IMR-90 (cell line): ENCODE measurements at regions not wholly inside any gene's neighbourhood (a gene's known extent, or its start where the extent isn't known, plus 50 kb on each side); places are given as distances from the start of the nearest gene placed in this dataset.

Experiments
- ATAC-seq: fragments of 200-7000 bp; cut with Tn5 transposase; 2 replicates; pipeline ENCODE4 v1.9.1; 2020; ENCODE audit warnings: low read depth, mild to moderate bottlenecking, moderate library complexity
- BruUV-seq: library from RNA; stranded (reverse); fragments of 400-500 nt; replicated peaks from 2 replicates; lab custom pipeline; 2021; lab: Mats Ljungman, UMichigan
- CTCF ChIA-PET: fragments of 300-600 bp; formaldehyde crosslinking; extraction: SDS; loops from one replicate; lab custom pipeline; 2021; ENCODE audit warnings: antibody characterized with exemption; lab: Yijun Ruan, JAX
- POLR2A ChIA-PET: fragments of 300-600 bp; sonication (Branson Sonifier 250); formaldehyde crosslinking; loops from one replicate; lab custom pipeline; 2022; ENCODE audit warnings: antibody characterized with exemption; ENCODE audit not compliant: unreplicated experiment; lab: Charles Lee
- DNase-seq: peaks from one replicate; pipeline ENCODE4 v3.0.0; 2013
- H2AFZ ChIP-seq: replicated peaks from 2 replicates; pipeline ENCODE3; 2013; ENCODE audit warnings: low read length, mild to moderate bottlenecking; ENCODE audit not compliant: poor library complexity
- H2AK5ac ChIP-seq: 2 replicates; pipeline ENCODE4 v1.6.1; 2013; ENCODE audit warnings: low read depth, low read length, inconsistent platforms
- H2AK9ac ChIP-seq: replicated peaks from 2 replicates; pipeline ENCODE3; 2013; ENCODE audit warnings: mild to moderate bottlenecking, low read depth, low read length, moderate library complexity; ENCODE audit not compliant: poor library complexity
- H2BK120ac ChIP-seq: 2 replicates; pipeline ENCODE4 v1.6.1; 2013; ENCODE audit warnings: low read depth, low read length, inconsistent platforms
- H2BK15ac ChIP-seq: 3 replicates; pipeline ENCODE4 v1.6.1; 2013; ENCODE audit warnings: low read depth, low read length, inconsistent platforms
- H2BK20ac ChIP-seq: 2 replicates; pipeline ENCODE4 v1.6.1; 2013; ENCODE audit warnings: low read depth, mild to moderate bottlenecking, inconsistent platforms, low read length, moderate library complexity
- H2BK5ac ChIP-seq: 2 replicates; pipeline ENCODE4 v1.6.1; 2013; ENCODE audit warnings: mild to moderate bottlenecking, low read depth, low read length, inconsistent platforms; ENCODE audit not compliant: poor library complexity, severe bottlenecking
- H3K14ac ChIP-seq: replicated peaks from 2 replicates; pipeline ENCODE4 v1.6.1; 2013; ENCODE audit warnings: low read depth, low read length, inconsistent platforms
- H3K18ac ChIP-seq: 2 replicates; pipeline ENCODE4 v1.6.1; 2013; ENCODE audit warnings: low read depth, low read length, control low read depth
- H3K23ac ChIP-seq: 2 replicates; pipeline ENCODE4 v1.6.1; 2013; ENCODE audit warnings: low read depth, low read length, inconsistent platforms
- H3K27ac ChIP-seq: 2 replicates; pipeline ENCODE4 v1.5.1; 2013; ENCODE audit warnings: mild to moderate bottlenecking, control low read depth, low read length; ENCODE audit not compliant: insufficient read depth
- H3K27me3 ChIP-seq: 2 replicates; pipeline ENCODE4 v1.6.1; 2013; ENCODE audit warnings: low read length; ENCODE audit not compliant: control insufficient read depth, insufficient read depth
- H3K36me3 ChIP-seq: 2 replicates; pipeline ENCODE4 v1.6.1; 2013; ENCODE audit warnings: low read length, mixed read lengths; ENCODE audit not compliant: control insufficient read depth, insufficient read depth
- H3K4ac ChIP-seq: 2 replicates; pipeline ENCODE4 v1.6.1; 2013; ENCODE audit warnings: low read depth, low read length, inconsistent platforms
- H3K4me1 ChIP-seq: 2 replicates; pipeline ENCODE4 v1.6.1; 2013; ENCODE audit warnings: low read length, mixed read lengths; ENCODE audit not compliant: control insufficient read depth, insufficient read depth
- H3K4me2 ChIP-seq: 2 replicates; pipeline ENCODE4 v1.6.1; 2013; ENCODE audit warnings: low read depth, mild to moderate bottlenecking, control low read depth, low read length, moderate library complexity
- H3K4me3 ChIP-seq: 2 replicates; pipeline ENCODE4 v1.5.1; 2013; ENCODE audit warnings: low read depth, mild to moderate bottlenecking, control low read depth, low read length, moderate library complexity; ENCODE audit not compliant: insufficient read depth
- H3K56ac ChIP-seq: 2 replicates; pipeline ENCODE4 v1.6.1; 2013; ENCODE audit warnings: low read length, inconsistent platforms; ENCODE audit not compliant: insufficient read depth; ENCODE audit errors: extremely low read depth
- H3K79me1 ChIP-seq, 2 experiments: 2 replicates each; pipeline ENCODE4 v1.6.1; 2013; ENCODE audit warnings: low read length in 2 of 2, inconsistent platforms in 1 of 2, low read depth in 1 of 2
- H3K9ac ChIP-seq: 2 replicates; pipeline ENCODE4 v1.6.1; 2013; ENCODE audit warnings: low read depth, low read length, control low read depth
- H3K9me1 ChIP-seq: 2 replicates; pipeline ENCODE4 v1.6.1; 2013; ENCODE audit warnings: low read length, inconsistent platforms; ENCODE audit not compliant: insufficient read depth
- H3K9me3 ChIP-seq: 2 replicates; pipeline ENCODE4 v1.6.1; 2013; ENCODE audit warnings: low read length; ENCODE audit not compliant: control insufficient read depth, insufficient read depth
- H4K20me1 ChIP-seq: 2 replicates; pipeline ENCODE4 v1.6.1; 2013; ENCODE audit warnings: low read length, inconsistent platforms; ENCODE audit not compliant: insufficient read depth
- H4K5ac ChIP-seq: 2 replicates; pipeline ENCODE4 v1.6.1; 2013; ENCODE audit warnings: mild to moderate bottlenecking, low read depth, low read length, control low read depth
- H4K8ac ChIP-seq, 2 experiments: 2 replicates each; pipeline ENCODE4 v1.6.1; 2013; ENCODE audit warnings: low read depth in 2 of 2, low read length in 2 of 2, control low read depth in 1 of 2, inconsistent platforms in 1 of 2
- H4K91ac ChIP-seq: 2 replicates; pipeline ENCODE4 v1.6.1; 2013; ENCODE audit warnings: low read depth, low read length, inconsistent platforms; ENCODE audit not compliant: insufficient read depth
- BHLHE40 ChIP-seq: fragments of 150-350 bp; IDR thresholded peaks from 2 replicates; pipeline ENCODE4 v1.6.1; 2016; ENCODE audit warnings: mild to moderate bottlenecking, low read depth, low read length
- CEBPB ChIP-seq: IDR thresholded peaks from 2 replicates; pipeline ENCODE4 v1.6.1; 2012; ENCODE audit warnings: low read depth, low read length, improper control_type of control experiment
- CHD1 ChIP-seq: IDR thresholded peaks from 2 replicates; pipeline ENCODE4 v1.6.1; 2012; ENCODE audit warnings: low read depth, low read length, improper control_type of control experiment
- CTCF ChIP-seq: conservative IDR thresholded peaks from 2 replicates; pipeline ENCODE4 v1.5.1; 2012; ENCODE audit warnings: mild to moderate bottlenecking, low read depth, low read length, improper control_type of control experiment
- ELK1 ChIP-seq: fragments of 150-350 bp; IDR thresholded peaks from 2 replicates; pipeline ENCODE4 v1.6.1; 2016; ENCODE audit warnings: low read depth, mild to moderate bottlenecking, low read length, moderate library complexity, borderline replicate concordance
- FOS ChIP-seq: fragments of 150-350 bp; IDR thresholded peaks from 2 replicates; pipeline ENCODE4 v1.6.1; 2016; ENCODE audit warnings: low read depth, low read length
- MAFK ChIP-seq: IDR thresholded peaks from 2 replicates; pipeline ENCODE4 v1.6.1; 2012; ENCODE audit warnings: low read depth, low read length, improper control_type of control experiment
- MAZ ChIP-seq: IDR thresholded peaks from 2 replicates; pipeline ENCODE4 v1.6.1; 2012; ENCODE audit warnings: low read depth, mild to moderate bottlenecking, low read length, improper control_type of control experiment, moderate library complexity, borderline replicate concordance
- MXI1 ChIP-seq: IDR thresholded peaks from 2 replicates; pipeline ENCODE4 v1.6.1; 2012; ENCODE audit warnings: low read depth, mild to moderate bottlenecking, low read length, moderate library complexity, borderline replicate concordance
- NFE2L2 ChIP-seq: fragments of 150-350 bp; IDR thresholded peaks from 2 replicates; pipeline ENCODE4 v1.6.1; 2016; ENCODE audit warnings: low read depth, mild to moderate bottlenecking, low read length
- POLR2A ChIP-seq: IDR thresholded peaks from 2 replicates; pipeline ENCODE4 v1.6.1; 2012; ENCODE audit warnings: mild to moderate bottlenecking, low read depth, low read length
- RAD21 ChIP-seq: IDR thresholded peaks from 2 replicates; pipeline ENCODE4 v1.6.1; 2012; ENCODE audit warnings: low read length, improper control_type of control experiment
- RCOR1 ChIP-seq: IDR thresholded peaks from 2 replicates; pipeline ENCODE4 v1.6.1; 2012; ENCODE audit warnings: mild to moderate bottlenecking, low read length, improper control_type of control experiment; ENCODE audit not compliant: insufficient replicate concordance
- RFX5 ChIP-seq: IDR thresholded peaks from 2 replicates; pipeline ENCODE4 v1.8.0; 2012; ENCODE audit warnings: low read depth, mild to moderate bottlenecking, low read length, moderate library complexity
- SMC3 ChIP-seq: fragments of 150-350 bp; IDR thresholded peaks from 2 replicates; pipeline ENCODE4 v1.6.1; 2016; ENCODE audit warnings: low read depth, mild to moderate bottlenecking, antibody characterized with exemption, low read length, moderate library complexity
- USF2 ChIP-seq: fragments of 150-350 bp; IDR thresholded peaks from 2 replicates; pipeline ENCODE4 v1.6.1; 2017; ENCODE audit warnings: mild to moderate bottlenecking, antibody characterized with exemption, low read length, low read depth
- WGBS, 2 experiments: methylation state at CpG; one replicate each; pipeline versions ENCODE4 v1.1.5 to v1.1.7; 2013; ENCODE audit warnings: missing lambda C conversion rate in 2 of 2; ENCODE audit not compliant: insufficient read length in 1 of 2; ENCODE audit errors: extremely low coverage in 2 of 2; 5-methylcytosine and 5-hydroxymethylcytosine counted together
- dilution Hi-C: fragments of 300-500 bp; cut with HindIII; formaldehyde crosslinking; loops from one replicate; pipeline ENCODE4 v1.14.3; 2018; ENCODE audit warnings: low sequenced_read_pairs; ENCODE audit not compliant: unreplicated experiment
- in situ Hi-C: fragments of 300-500 bp; cut with MboI; formaldehyde crosslinking; loops from 3 replicates; pipeline ENCODE4 v1.14.3; 2019; ENCODE audit warnings: low sequenced_read_pairs, inconsistent platforms, mixed read lengths
- intact Hi-C: fragments of 100-400 bp; cut with micrococcal nuclease; formaldehyde crosslinking; loops from 2 replicates; pipeline ENCODE4 v1.10.0; 2022

GRCh38 chr2:201964011-201964410 lies 69.6 kb upstream of the FZD7 start:
- Histone ChIP-seq H2AFZ (no peak overlapping the region), H3K14ac (no peak overlapping the region), H3K18ac (no peak overlapping the region), H4K8ac (no peak overlapping the region), H3K4me3 (no peak overlapping the region), H4K5ac (no peak overlapping the region), H3K27ac (no peak overlapping the region), H3K36me3 (no peaks in the 10 kb centered on the region), H2AK5ac (no peak overlapping the region), H2BK5ac (no peak overlapping the region), H3K27me3 (no peaks in the 10 kb centered on the region; the same call in 1 of the 2 replicates), H4K91ac (no peak overlapping the region), H2BK20ac (no peak overlapping the region), H2BK15ac (no peak overlapping the region), H3K4me2 (no peak overlapping the region), H3K4ac (no peak overlapping the region), H3K9me3 (no peaks in the 10 kb centered on the region), H3K9me1 (no peaks in the 10 kb centered on the region), H4K20me1 (no peaks in the 10 kb centered on the region), H3K56ac (no peak overlapping the region), H3K23ac (no peak overlapping the region), H3K4me1 (no peaks in the 10 kb centered on the region), H3K9ac (no peak overlapping the region), H3K79me1 (no peaks in the 10 kb centered on the region), H2AK9ac (no peak overlapping the region), H2BK120ac (no peak overlapping the region)
- dilution Hi-C loops (no loop called here), in situ Hi-C loops (no loop called here), intact Hi-C loops (no loop called here)
- ATAC-seq (no peak), DNase-seq (no peak)
- BruUV-seq: no TSS peak
- no peak for TF ChIP-seq SMC3
- no peak for TF ChIP-seq MXI1
- TF ChIP-seq BHLHE40: no peak
- no peak for TF ChIP-seq CEBPB
- no peak for TF ChIP-seq NFE2L2
- no peak for TF ChIP-seq MAZ
- no peak for TF ChIP-seq RFX5
- TF ChIP-seq USF2: no peak
- TF ChIP-seq RCOR1: no peak
- TF ChIP-seq MAFK: no peak
- no peak for TF ChIP-seq FOS
- TF ChIP-seq POLR2A: no peak
- TF ChIP-seq ELK1: no peak
- no peak for TF ChIP-seq RAD21
- TF ChIP-seq CTCF: no peak
- no peak for TF ChIP-seq CHD1
- no CpG with 5 or more reads among the region's 4 CpGs for WGBS, 2 experiments
- ChIA-PET CTCF (no interaction called here), POLR2A (no interaction called here)
